NCI-H446 treated with DMSO at 0.1 percent for 48 hours (cell line): ENCODE measurements at regions not wholly inside any gene's neighbourhood (a gene's known extent, or its start where the extent isn't known, plus 50 kb on each side); places are given as distances from the start of the nearest gene placed in this dataset.

Source experiments
- DNase-seq: peaks from one replicate; lab custom pipeline; 2025; lab: John Stamatoyannopoulos, UW

DNA sequence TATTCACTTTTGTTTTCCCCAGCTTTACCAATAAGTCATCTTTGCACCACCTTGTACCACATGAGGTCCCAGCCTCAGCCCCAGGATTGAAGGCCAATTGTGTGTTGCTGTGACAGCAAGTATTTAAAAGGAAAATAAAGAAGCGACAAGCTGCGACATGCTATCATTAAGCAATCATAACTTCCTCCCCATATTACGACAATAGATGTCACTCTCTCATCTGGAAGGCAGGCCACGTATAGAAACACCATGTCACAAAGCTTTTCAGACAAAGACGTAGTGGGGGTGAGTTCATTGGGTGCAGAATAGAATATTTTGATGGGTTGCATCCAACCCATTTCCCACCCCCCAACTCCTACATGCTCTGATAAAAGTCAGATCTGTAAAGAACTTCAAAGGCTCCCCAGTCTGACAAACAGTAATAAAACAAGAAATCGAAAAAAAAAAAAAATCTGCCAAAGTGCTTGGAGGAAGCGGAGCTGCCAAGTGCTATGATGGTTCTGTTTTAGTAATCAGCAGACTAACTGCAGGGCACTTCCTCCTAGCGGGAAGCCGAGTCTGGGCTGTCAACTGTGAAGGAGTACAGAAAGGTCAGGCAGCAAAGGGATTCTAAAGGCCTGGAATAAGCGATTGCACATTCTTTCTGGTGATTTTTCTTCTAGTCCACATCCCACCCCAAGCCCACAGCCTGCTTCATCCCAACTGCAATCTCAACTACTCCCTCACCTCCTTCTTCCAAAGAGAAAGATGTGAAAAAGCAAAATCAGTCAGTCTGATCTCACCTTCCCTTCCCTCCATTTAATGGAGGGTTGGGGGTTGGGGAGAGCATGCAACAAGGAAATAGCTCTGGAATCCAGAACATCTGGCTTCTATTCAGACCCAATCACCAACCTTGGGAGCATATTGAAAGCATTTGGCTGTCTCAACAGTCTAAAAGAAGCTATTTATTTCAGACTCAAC is 131.4 kb upstream of the UBASH3B start:
- DNase-seq: no peak

GRCh38 chr11:122521626-122522025 is 133.9 kb upstream of the UBASH3B start:
- DNase-seq: no peak

- DNase-seq: no peak
Measured at GRCh38 chr11:122517403-122518379, 137.8 kb upstream of the UBASH3B start.

DNA sequence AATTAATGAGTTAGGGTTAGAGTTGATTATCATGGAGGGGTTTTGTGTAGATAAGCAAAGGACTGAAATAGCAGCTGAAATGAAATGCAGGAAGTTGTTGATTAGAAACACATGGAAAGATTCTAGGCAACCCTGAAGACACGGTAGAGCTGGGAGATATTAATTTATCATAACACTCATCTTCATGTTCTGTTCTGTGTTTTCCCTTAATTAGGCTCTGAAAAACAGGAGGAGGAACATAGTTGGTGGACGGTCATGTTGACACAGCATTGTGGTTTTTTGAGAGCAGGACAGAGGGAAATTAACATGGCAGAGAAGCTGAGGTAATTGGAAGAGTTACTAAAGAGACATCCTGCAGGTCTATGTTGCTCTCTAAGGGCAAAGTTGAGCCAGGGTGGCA is 138.8 kb upstream of the UBASH3B start:
- DNase-seq: no peak

GRCh38 chr11:122513997-122514396 is 141.5 kb upstream of the UBASH3B start:
- no peak for DNase-seq

DNA sequence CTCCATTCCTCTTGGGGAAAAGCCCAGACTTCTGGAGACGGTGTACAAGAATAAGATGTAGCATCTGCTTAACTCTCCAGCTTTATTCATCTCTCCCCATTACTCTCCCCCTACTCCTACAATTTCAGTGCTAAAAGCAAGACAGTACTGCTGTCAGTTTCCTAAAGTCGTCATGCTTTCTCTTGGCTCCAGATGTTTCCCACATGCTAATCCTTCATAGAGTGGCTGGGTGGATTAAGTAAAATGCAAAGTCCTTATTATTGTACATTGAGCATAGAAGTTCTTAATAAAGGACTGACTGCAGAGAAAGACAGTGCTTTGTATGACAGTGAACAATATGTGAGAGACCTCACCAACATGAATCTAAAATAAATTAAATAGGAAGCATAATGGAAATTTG is 142.2 kb upstream of the UBASH3B start:
- DNase-seq: no peak

DNA sequence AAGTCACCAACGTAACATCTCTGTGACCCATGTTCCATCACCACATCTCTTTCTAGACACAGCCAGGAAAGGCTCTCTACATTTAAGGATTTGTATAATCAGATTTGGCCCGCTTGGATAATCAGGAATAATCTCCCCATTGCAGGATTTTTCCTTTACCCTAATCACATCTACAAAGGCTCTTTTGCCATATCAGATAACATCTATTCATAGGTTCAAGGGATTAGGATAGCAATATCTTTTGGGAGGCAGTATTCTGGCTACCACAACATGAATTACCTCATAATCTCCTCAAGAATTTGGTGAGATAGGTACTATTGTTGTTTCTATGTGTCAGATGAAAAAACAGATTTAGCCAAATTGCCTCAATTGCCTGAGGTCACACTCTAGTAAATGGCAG is 142.8 kb upstream of the UBASH3B start:
- DNase-seq: no peak

DNA sequence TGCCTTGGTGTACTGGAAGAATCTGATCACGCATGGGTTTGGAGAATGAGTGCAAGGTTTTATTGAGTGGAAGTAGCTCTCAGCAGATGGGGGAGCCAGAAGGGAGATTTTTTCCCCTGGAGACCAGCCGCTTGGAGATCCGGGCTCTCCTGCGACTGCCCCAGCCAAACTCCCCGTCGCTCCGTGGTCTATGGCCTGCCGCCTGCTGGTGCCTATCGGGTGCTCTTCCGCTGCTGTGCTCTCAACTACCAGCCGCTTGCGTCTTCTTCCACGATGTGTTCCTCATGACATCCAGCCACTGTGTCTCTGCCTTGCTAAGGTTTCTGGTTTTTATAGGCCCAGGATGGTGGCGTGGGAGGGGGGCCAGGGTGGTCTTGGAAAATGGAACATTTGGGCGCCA is 145.6 kb upstream of the UBASH3B start:
- no peak for DNase-seq

DNA sequence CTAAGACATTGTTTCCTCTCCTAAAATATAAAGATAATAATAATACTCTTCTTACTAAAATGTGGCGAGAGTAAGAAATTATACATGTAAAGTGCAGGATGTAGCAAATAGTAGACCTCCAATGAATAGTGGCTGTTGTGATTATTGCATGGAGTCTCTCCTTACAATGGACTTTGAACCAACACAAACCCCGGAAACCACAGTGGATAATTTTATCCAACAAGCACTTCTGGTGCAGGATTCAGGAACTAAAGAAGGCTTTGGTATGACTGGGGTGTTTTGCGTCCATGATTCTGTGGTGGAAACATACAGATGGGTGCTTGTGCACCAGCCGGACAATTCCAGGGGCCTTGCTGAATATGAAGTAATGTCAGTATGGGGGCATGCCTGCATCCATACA is 146.4 kb upstream of the UBASH3B start:
- no peak for DNase-seq

DNA sequence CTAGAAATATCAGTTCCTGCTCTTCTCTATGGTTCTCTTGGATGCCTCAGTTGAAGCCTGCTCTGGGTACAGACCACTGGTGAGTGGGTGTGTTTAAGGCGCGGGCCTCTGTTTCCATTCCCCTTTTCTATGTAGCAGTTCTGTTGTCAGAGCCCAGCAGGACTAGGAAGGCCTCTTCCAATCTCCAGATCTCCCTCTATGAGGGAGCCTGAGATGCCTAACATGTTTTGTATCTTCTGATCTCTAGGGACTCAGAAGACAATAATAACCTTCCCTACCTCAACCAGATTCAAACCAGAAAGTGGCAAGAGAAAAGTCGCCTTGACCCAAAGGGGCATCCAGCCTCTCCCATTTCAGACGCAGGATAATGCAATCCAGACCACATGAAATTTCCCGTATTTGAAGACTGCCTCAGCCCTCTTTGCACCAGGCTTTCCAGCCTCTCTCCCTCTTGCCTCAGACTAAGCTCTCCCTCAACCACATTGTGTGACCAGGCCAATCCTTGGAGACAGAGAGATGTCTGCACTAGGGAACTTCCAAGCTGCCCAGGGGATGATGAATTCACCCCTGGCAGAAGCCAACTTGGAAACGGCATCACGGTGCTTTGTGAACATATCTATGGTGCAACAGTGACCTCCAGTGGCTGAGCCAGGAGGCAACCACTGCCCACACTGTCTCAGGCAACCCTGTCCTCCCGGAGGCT is 150.1 kb upstream of the UBASH3B start:
- peak; percentile 7 for DNase-seq

- no peak for DNase-seq
Measured at GRCh38 chr11:122494221-122494620, 161.3 kb upstream of the UBASH3B start.

DNA sequence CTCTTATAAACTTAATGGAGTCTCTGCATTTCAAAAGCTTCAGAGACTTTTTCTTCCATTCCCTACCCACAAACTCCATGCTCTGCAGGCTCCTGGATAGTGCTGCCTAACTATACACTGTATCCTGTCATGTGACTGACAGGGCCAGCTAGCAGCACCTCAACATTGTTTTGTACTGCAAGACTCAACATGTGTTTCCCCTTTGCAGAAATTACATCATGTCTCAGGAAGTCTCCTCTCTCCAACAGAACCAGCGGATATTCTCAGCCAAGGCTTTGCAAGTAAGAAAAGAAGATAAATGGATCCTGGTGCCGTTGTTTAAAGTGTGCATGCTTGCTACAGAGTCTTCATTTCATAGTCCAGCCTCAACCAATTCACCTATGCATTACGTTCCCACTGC is 164.0 kb upstream of the UBASH3B start:
- DNase-seq: no peak

DNA sequence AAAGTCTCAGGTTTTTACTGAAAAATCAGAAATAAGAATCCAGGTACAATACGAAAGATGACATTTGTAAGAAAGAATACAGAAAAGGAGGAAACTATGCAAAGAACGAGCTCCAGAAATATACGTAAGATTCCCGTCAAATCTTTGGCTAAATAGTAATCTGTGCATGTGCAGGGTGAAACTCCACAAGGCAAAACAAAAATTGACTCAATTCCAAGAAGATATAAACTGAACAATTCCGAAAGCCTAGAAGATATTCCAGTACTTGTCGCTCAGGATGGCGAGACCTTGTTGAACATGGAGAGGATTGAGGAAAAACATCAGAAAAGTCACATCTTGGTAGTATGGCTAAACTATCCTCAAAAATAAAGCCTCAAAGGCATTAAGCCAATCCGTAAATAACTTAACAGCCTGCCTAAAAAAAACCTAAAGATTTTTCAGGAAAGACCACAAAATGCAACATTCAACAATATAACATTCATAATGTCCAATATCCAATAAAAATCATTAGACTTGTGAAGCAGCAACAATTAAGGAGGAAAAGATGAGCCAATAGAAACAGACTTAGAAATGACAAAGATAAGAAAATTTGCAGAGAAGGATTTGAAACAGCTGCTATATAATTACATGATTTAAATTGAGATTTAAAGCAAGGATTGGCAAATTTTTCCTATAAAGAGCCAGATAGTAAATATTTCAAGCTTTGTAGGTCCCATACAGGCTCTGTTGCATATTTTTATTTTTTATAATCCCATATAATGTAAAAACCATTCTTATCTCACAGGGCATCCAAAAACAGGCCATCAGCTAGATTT is 166.4 kb upstream of the UBASH3B start:
- DNase-seq: no peak

- no peak for DNase-seq
Measured at GRCh38 chr11:122487669-122488068, 167.9 kb upstream of the UBASH3B start.

DNA sequence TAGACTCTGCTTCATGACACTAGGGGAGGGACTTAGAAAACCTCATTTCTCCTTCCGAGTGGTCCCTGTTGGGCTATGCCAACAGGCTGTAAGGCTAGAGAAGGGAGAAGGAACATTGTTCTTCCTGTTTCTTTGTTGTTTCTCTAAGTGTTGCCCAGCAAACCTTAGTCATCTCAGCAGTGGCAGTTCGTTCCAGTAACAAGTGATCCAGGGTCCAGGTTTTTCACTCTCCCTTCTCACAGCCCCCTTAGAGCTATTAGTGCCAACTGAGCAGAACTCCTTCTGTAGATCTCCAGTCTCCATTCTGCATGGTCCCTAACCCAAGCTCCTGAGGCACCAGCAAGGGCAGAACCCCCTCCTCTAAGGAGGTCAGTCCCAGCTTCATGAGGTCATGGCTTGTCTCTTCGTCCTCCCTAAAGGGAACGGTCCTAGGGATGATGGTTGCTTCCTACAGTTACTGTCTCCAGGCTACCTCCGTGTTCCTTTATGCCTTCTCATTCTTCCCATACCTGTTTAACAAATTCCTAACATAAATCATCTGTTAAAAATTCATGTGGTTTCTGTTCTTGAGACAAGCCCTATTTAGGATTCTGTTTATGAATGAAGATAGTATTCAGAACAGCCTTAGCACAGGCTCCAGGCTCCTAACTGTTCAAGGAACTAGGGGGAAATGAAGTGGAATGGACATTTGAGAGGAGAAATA is 168.6 kb upstream of the UBASH3B start:
- no peak for DNase-seq

- DNase-seq: no peak
Measured at GRCh38 chr11:122478986-122479385, 176.5 kb upstream of the UBASH3B start.

DNA sequence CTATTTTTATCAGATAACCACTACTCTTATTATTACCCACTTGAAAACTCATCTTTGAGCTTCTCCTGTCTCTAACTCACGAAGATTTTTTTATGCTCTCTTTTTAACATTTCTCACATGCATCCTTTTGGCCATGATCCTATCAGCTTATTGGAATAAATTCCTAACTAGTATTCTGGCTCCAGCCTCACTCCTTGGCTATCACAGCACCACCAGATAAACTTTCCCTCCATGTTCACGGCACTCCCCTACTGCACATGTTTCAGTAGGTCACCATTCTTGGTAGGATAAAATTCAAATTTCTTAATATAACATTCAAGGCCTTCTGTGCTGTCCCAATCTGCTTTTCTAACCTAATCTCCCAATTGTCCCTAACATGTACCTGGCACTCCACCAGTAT is 186.6 kb upstream of the UBASH3B start:
- no peak for DNase-seq

GRCh38 chr11:122463530-122463929 is 192.0 kb upstream of the UBASH3B start:
- no peak for DNase-seq

DNA sequence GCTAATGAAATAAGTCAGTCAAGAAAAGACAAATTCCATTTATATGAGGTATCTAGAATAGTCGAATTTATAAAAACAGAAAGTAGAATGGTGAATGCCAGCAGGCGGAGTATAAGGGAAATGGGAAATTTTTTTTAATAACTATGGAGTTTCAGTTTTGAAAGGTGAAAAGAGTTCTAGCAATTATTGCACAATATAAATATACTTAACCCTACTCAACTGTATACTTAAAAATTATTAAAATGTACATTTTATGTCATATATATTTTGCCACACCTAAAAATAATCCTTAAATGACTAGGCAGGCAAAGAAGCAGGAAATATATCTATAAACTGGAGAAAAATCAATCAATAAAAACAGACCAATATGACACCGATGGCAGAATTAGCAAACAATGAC is 196.5 kb upstream of the UBASH3B start:
- no peak for DNase-seq

DNA sequence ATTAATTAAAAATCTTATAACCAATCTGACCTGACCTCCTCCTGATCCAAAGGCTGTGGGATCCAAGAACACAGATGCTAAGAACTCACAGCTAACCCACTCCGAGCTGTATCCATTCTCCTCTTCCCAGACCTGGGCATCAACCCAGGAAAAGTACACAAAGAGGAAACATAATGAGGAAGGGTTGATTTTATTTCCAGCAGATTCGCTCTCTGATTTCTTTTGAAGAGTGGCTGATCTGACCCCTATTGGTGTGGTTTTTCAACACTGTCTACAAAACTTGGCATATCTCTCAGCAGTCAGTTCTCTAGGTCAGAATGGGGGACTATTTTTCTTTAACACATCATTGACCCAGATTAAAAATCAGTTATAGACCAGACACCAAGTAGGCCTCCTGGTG is 201.9 kb upstream of the UBASH3B start:
- DNase-seq: no peak

GRCh38 chr11:122451911-122452310 is 203.6 kb upstream of the UBASH3B start:
- no peak for DNase-seq
